Smooth muscle cell (in vitro differentiated cells): ENCODE measurements at regions not wholly inside any gene's neighbourhood (a gene's known extent, or its start where the extent isn't known, plus 50 kb on each side); places are given as distances from the start of the nearest gene placed in this dataset.

Experiments used
- DNase-seq: peaks from one replicate; lab custom pipeline; 2025; ENCODE audit not compliant: unreplicated experiment; lab: John Stamatoyannopoulos, UW
- H2AFZ ChIP-seq: fragments of 200-600 bp; sonication (generic); 2 replicates; pipeline ENCODE4 v1.6.0; 2016; ENCODE audit warnings: antibody characterized with exemption, low read depth, mild to moderate bottlenecking
- H3F3A ChIP-seq: fragments of 200-600 bp; sonication (generic); 2 replicates; pipeline ENCODE4 v1.6.0; 2017; ENCODE audit warnings: antibody characterized with exemption, low read depth
- H3K27ac ChIP-seq: fragments of 200-600 bp; sonication (generic); 2 replicates; pipeline ENCODE4 v1.5.1; 2016; ENCODE audit warnings: low read depth, mild to moderate bottlenecking
- H3K27me3 ChIP-seq: fragments of 200-600 bp; sonication (generic); 2 replicates; pipeline ENCODE4 v1.6.1; 2016; ENCODE audit warnings: low read depth, mild to moderate bottlenecking
- H3K36me3 ChIP-seq: fragments of 200-600 bp; sonication (generic); 2 replicates; pipeline ENCODE4 v1.5.1; 2016; ENCODE audit warnings: low read depth
- H3K4me1 ChIP-seq: fragments of 200-600 bp; sonication (generic); 2 replicates; pipeline ENCODE4 v1.5.1; 2016; ENCODE audit warnings: low read depth
- H3K4me2 ChIP-seq: fragments of 200-600 bp; sonication (generic); 2 replicates; pipeline ENCODE4 v1.6.0; 2016; ENCODE audit warnings: mild to moderate bottlenecking
- H3K4me3 ChIP-seq: fragments of 200-600 bp; sonication (generic); 2 replicates; pipeline ENCODE4 v1.5.1; 2016; ENCODE audit warnings: mild to moderate bottlenecking
- H3K79me2 ChIP-seq: fragments of 200-600 bp; sonication (generic); 2 replicates; pipeline ENCODE4 v1.6.0; 2016; ENCODE audit warnings: low read depth, mild to moderate bottlenecking
- H3K9ac ChIP-seq: fragments of 200-600 bp; sonication (generic); 2 replicates; pipeline ENCODE4 v1.6.0; 2016; ENCODE audit warnings: low read depth
- H3K9me3 ChIP-seq: fragments of 200-600 bp; sonication (generic); replicated peaks from 2 replicates; pipeline ENCODE4 v1.5.1; 2016; ENCODE audit warnings: low read depth
- H4K20me1 ChIP-seq: fragments of 200-600 bp; sonication (generic); 2 replicates; pipeline ENCODE4 v1.6.0; 2016; ENCODE audit warnings: low read depth
- WGBS: methylation state at CpG from one replicate; pipeline ENCODE4 v1.1.7; 2016; ENCODE audit warnings: low lambda C conversion rate; 5-methylcytosine and 5-hydroxymethylcytosine counted together
- TF ChIP-seq, protein P1 (sequence below): fragments of 200-600 bp; sonication (generic); IDR thresholded peaks from 2 replicates; pipeline ENCODE4 v1.5.1; 2017; ENCODE audit warnings: borderline replicate concordance, mild to moderate bottlenecking, antibody characterized with exemption; ENCODE audit not compliant: insufficient read depth, poor library complexity, severe bottlenecking

DNA sequence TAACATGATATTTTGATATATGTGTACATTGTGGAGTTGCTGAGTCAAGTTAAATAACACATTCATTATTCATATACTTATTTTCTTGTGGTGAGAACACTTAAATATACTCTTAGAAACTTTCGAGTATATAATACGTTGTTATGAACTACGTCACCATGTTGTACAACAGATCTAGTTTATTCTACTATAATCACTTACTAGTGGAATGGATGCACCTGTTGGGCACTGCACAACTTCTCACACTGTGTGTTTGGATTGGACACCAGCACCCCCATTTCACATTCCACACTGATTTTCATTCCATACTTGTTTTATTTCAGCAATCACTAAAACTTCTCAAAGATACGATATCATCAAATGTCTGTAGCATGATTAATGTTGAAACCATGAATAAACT lies 407.3 kb downstream of the RPS24 start:
- Histone ChIP-seq H4K20me1 (no peaks in the 10 kb centered on the region), H3K4me2 (no peak overlapping the region), H3K27me3 (no peaks in the 10 kb centered on the region), H3K27ac (no peak overlapping the region), H3K9me3 (no peaks in the 10 kb centered on the region), H2AFZ (no peak overlapping the region), H3K36me3 (no peaks in the 10 kb centered on the region), H3F3A (no peaks in the 10 kb centered on the region), H3K4me3 (no peak overlapping the region), H3K79me2 (no peaks in the 10 kb centered on the region), H3K4me1 (peaks cover 8% of the 10 kb centered on the region), H3K9ac (no peak overlapping the region)
- WGBS = over 99% methylated on average over 4 of the region's 4 CpGs
- DNase-seq = no peak
- TF ChIP-seq, protein P1, sequence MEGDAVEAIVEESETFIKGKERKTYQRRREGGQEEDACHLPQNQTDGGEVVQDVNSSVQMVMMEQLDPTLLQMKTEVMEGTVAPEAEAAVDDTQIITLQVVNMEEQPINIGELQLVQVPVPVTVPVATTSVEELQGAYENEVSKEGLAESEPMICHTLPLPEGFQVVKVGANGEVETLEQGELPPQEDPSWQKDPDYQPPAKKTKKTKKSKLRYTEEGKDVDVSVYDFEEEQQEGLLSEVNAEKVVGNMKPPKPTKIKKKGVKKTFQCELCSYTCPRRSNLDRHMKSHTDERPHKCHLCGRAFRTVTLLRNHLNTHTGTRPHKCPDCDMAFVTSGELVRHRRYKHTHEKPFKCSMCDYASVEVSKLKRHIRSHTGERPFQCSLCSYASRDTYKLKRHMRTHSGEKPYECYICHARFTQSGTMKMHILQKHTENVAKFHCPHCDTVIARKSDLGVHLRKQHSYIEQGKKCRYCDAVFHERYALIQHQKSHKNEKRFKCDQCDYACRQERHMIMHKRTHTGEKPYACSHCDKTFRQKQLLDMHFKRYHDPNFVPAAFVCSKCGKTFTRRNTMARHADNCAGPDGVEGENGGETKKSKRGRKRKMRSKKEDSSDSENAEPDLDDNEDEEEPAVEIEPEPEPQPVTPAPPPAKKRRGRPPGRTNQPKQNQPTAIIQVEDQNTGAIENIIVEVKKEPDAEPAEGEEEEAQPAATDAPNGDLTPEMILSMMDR = no peak

DNA sequence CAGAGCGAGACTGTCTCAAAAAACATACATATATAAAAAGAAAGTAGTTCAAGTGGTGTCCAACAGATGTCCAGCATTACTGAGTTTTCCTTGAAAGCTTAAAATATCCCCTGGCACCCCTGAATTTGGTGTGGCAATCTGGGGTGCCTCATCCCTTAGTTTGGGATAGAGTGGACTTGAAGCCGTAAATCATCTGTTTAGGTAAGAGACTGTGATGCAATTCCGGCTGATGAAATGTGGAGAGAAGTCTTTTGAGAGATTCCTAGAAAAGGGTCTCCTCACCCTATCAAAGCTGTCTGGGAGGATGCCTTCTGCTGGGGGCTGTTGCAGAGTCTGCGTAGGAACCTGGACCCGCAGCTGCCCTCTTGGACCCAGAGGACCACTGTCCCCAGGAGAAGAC lies 408.0 kb downstream of the RPS24 start:
- Histone ChIP-seq H3K36me3 (no peaks in the 10 kb centered on the region), H3K4me2 (no peak overlapping the region), H3K4me3 (no peak overlapping the region), H3K4me1 (peaks cover under 1% of the 10 kb centered on the region), H4K20me1 (no peaks in the 10 kb centered on the region), H2AFZ (no peak overlapping the region), H3K27ac (no peak overlapping the region), H3K27me3 (no peaks in the 10 kb centered on the region), H3K9me3 (no peaks in the 10 kb centered on the region), H3F3A (no peaks in the 10 kb centered on the region), H3K79me2 (no peaks in the 10 kb centered on the region), H3K9ac (no peak overlapping the region)
- TF ChIP-seq, protein P1 = no peak
- 91% methylated on average over 5 of the region's 5 CpGs for WGBS
- no peak for DNase-seq

DNA sequence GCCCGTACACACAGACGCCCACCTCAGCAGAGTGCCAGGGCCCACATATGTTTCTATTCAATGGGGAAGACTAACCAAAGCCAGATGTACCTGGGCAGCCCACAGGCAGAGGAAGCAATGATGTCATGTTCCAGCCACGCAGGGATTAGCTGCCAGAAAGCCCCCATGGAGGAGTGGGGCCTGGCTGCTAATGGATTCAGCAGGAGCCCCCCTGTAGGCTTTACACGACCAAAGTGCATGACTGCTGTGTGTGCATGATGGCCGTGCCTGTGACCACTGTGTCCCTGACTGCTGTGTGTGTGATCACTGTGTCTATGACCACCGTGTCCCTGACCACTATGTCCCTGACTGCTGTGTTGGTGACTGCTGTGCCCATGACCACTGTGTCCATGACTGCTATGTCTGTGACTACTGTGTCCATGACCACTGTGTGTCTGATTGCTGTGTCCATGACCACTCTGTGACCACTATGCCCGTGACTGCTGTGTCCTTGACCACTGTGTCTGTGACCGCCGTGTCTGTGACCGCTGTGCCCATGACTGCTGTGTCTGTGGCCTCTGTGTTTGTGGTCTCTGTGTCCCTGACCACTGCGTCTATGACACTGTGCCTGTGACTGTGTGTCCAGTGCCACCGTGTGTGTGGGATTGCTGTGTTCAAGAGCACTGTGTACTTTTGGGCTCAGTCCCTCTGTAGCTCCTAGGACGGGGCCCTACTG lies 409.3 kb downstream of the RPS24 start:
- no peaks in the 10 kb centered on the region for H3K4me1 ChIP-seq
- no peak overlapping the region for H3K4me3 ChIP-seq
- no peaks in the 10 kb centered on the region for H3K36me3 ChIP-seq
- H3K9me3 ChIP-seq = no peaks in the 10 kb centered on the region
- H2AFZ ChIP-seq = no peak overlapping the region
- no peak overlapping the region for H3K4me2 ChIP-seq
- TF ChIP-seq, protein P1 = no peak
- DNase-seq = no peak
- WGBS = 78% methylated on average over 13 of the region's 13 CpGs
- no peaks in the 10 kb centered on the region for H3K27me3 ChIP-seq
- no peaks in the 10 kb centered on the region for H4K20me1 ChIP-seq
- H3K27ac ChIP-seq = no peak overlapping the region
- H3K79me2 ChIP-seq = no peaks in the 10 kb centered on the region
- no peak overlapping the region for H3K9ac ChIP-seq
- no peaks in the 10 kb centered on the region for H3F3A ChIP-seq
